ENCODE measurements at regions not wholly inside any gene's neighbourhood (a gene's known extent, or its start where the extent isn't known, plus 50 kb on each side); places are given as distances from the start of the nearest gene placed in this dataset.
"Not testable (repeated sequence)": the region's sequence is repeated elsewhere in the genome, so short reads cannot be mapped to it uniquely, and the experiment has no call there.

GRCh38 chr20:56733967-56734366 lies 104.9 kb downstream of the TFAP2C start:
- WGBS, 10 experiments: 24 to 65% (median 49%) methylated on average over 2 to 6 of the region's 6 CpGs; no CpG with 5 or more reads in 1 of the 10 experiments
- H3K4me3 ChIP-seq: no peak overlapping the region
- in situ Hi-C loops (cut with MboI; ENCODE audit: low pct_unique_long_range_greater_than_20kb in 2 of 9, low sequenced_read_pairs in 9 of 9, unreplicated experiment in 9 of 9): no loop called here
- peaks cover 0 to 6% of the 10 kb centered on the region in 2 donors for H3K4me1 ChIP-seq (replicated peaks in 1 of 2)
- ATAC-seq (replicated peaks in 6 of 8): no peak
- no peak overlapping the region for H3K27ac ChIP-seq

- no peak for ATAC-seq (replicated peaks in 6 of 8)
- WGBS, 10 experiments: 60 to 100% (median 80%) methylated on average over 1 to 4 of the region's 15 CpGs; no CpG with 5 or more reads in 1 of the 10 experiments
- in situ Hi-C loops (cut with MboI; ENCODE audit: low pct_unique_long_range_greater_than_20kb in 2 of 9, low sequenced_read_pairs in 9 of 9, unreplicated experiment in 9 of 9): no loop called here
- Histone ChIP-seq H3K4me3 (no peak overlapping the region), H3K4me1 (replicated peaks in 1 of 2) (peaks cover 0 to 6% of the 10 kb centered on the region in 2 donors), H3K27ac (no peak overlapping the region)
Measured at GRCh38 chr20:56735084-56735642, 106.1 kb downstream of the TFAP2C start.

GRCh38 chr20:56736285-56736857 lies 107.3 kb downstream of the TFAP2C start:
- no peak overlapping the region for H3K27ac ChIP-seq
- 0 to 61% (median 22%) methylated on average over 1 to 8 of the region's 10 CpGs; no CpG with 5 or more reads in 2 of the 10 experiments for WGBS, 10 experiments
- H3K4me1 ChIP-seq (replicated peaks in 1 of 2): peaks cover 0 to 6% of the 10 kb centered on the region in 2 donors
- in situ Hi-C loops (cut with MboI; ENCODE audit: low pct_unique_long_range_greater_than_20kb in 2 of 9, low sequenced_read_pairs in 9 of 9, unreplicated experiment in 9 of 9): no loop called here
- no peak overlapping the region for H3K4me3 ChIP-seq
- ATAC-seq (replicated peaks in 6 of 8): peak in 3 of 8 experiments; percentile 30 to 48 (median 33)

GRCh38 chr20:56744325-56744821 lies 115.3 kb downstream of the TFAP2C start:
- H3K4me3 ChIP-seq; H3K4me1 ChIP-seq (replicated peaks in 1 of 2); H3K27ac ChIP-seq; ATAC-seq (replicated peaks in 6 of 8); in situ Hi-C loops (cut with MboI; ENCODE audit: low pct_unique_long_range_greater_than_20kb in 2 of 9, low sequenced_read_pairs in 9 of 9, unreplicated experiment in 9 of 9): not testable (repeated sequence)
- 60 to 100% (median 82%) methylated on average over 1 to 4 of the region's 4 CpGs; no CpG with 5 or more reads in 3 of the 10 experiments for WGBS, 10 experiments

GRCh38 chr20:56748476-56749377 lies 119.6 kb downstream of the TFAP2C start:
- H3K4me3 ChIP-seq: no peak overlapping the region
- peaks cover 0 to 5% of the 10 kb centered on the region in 2 donors for H3K4me1 ChIP-seq (replicated peaks in 1 of 2)
- WGBS, 10 experiments: 56 to 92% (median 78%) methylated on average over 2 to 8 of the region's 8 CpGs; no CpG with 5 or more reads in 1 of the 10 experiments
- in situ Hi-C loops (cut with MboI; ENCODE audit: low pct_unique_long_range_greater_than_20kb in 2 of 9, low sequenced_read_pairs in 9 of 9, unreplicated experiment in 9 of 9): no loop called here
- no peak overlapping the region for H3K27ac ChIP-seq
- ATAC-seq (replicated peaks in 6 of 8): peak in 1 of 8 experiments; percentile 14

- in situ Hi-C loops (cut with MboI; ENCODE audit: low pct_unique_long_range_greater_than_20kb in 2 of 9, low sequenced_read_pairs in 9 of 9, unreplicated experiment in 9 of 9): no loop called here
- no peak for ATAC-seq (replicated peaks in 6 of 8)
- Histone ChIP-seq H3K4me3 (no peak overlapping the region), H3K4me1 (replicated peaks in 1 of 2) (peaks cover 0 to 5% of the 10 kb centered on the region in 2 donors), H3K27ac (no peak overlapping the region)
- WGBS, 10 experiments: 30 to 81% (median 66%) methylated on average over 2 to 5 of the region's 17 CpGs; no CpG with 5 or more reads in 2 of the 10 experiments
Measured at GRCh38 chr20:56750430-56750829, 121.3 kb downstream of the TFAP2C start.

GRCh38 chr20:56752274-56752673 lies 123.2 kb downstream of the TFAP2C start:
- no peak overlapping the region for H3K4me3 ChIP-seq
- in situ Hi-C loops (cut with MboI; ENCODE audit: low pct_unique_long_range_greater_than_20kb in 2 of 9, low sequenced_read_pairs in 9 of 9, unreplicated experiment in 9 of 9): no loop called here
- 20 to 56% (median 49%) methylated on average over 1 to 8 of the region's 8 CpGs; no CpG with 5 or more reads in 2 of the 10 experiments for WGBS, 10 experiments
- no peak overlapping the region for H3K27ac ChIP-seq
- ATAC-seq (replicated peaks in 6 of 8): peak in 4 of 8 experiments; percentile 19 to 87 (median 73)
- H3K4me1 ChIP-seq (replicated peaks in 1 of 2): peaks cover 0 to 5% of the 10 kb centered on the region in 2 donors

- WGBS, 10 experiments: 0 to 100% (median 61%) methylated on average over 1 to 3 of the region's 3 CpGs; no CpG with 5 or more reads in 2 of the 10 experiments
- H3K4me1 ChIP-seq (replicated peaks in 1 of 2): peaks cover 0 to 5% of the 10 kb centered on the region in 2 donors
- in situ Hi-C loops (cut with MboI; ENCODE audit: low pct_unique_long_range_greater_than_20kb in 2 of 9, low sequenced_read_pairs in 9 of 9, unreplicated experiment in 9 of 9): no loop called here
- H3K27ac ChIP-seq: no peak overlapping the region
- ATAC-seq (replicated peaks in 6 of 8): no peak
- H3K4me3 ChIP-seq: no peak overlapping the region
Measured at GRCh38 chr20:56755201-56755600, 126.1 kb downstream of the TFAP2C start.

GRCh38 chr20:56756658-56757057 lies 127.6 kb downstream of the TFAP2C start:
- ATAC-seq (replicated peaks in 6 of 8); H3K4me1 ChIP-seq (replicated peaks in 1 of 2); H3K27ac ChIP-seq; H3K4me3 ChIP-seq; in situ Hi-C loops (cut with MboI; ENCODE audit: low pct_unique_long_range_greater_than_20kb in 2 of 9, low sequenced_read_pairs in 9 of 9, unreplicated experiment in 9 of 9): not testable (repeated sequence)
- WGBS, 10 experiments: 40 to 100% (median 74%) methylated on average over 1 to 4 of the region's 5 CpGs; no CpG with 5 or more reads in 2 of the 10 experiments

GRCh38 chr20:56758706-56759105 lies 129.6 kb downstream of the TFAP2C start:
- 74 to 100% (median 91%) methylated on average over 1 to 3 of the region's 3 CpGs; no CpG with 5 or more reads in 2 of the 10 experiments for WGBS, 10 experiments
- in situ Hi-C loops (cut with MboI; ENCODE audit: low pct_unique_long_range_greater_than_20kb in 2 of 9, low sequenced_read_pairs in 9 of 9, unreplicated experiment in 9 of 9): no loop called here
- no peak for ATAC-seq (replicated peaks in 6 of 8)

GRCh38 chr20:56759741-56760278 lies 130.7 kb downstream of the TFAP2C start:
- Histone ChIP-seq H3K27ac (no peak overlapping the region), H3K4me3 (no peak overlapping the region), H3K4me1 (replicated peaks in 1 of 2) (no peaks in the 10 kb centered on the region)
- WGBS, 10 experiments: 93 to 100% (median 94%) methylated on average over 2 to 3 of the region's 8 CpGs; no CpG with 5 or more reads in 7 of the 10 experiments
- no peak for ATAC-seq (replicated peaks in 6 of 8)
- in situ Hi-C loops (cut with MboI; ENCODE audit: low pct_unique_long_range_greater_than_20kb in 2 of 9, low sequenced_read_pairs in 9 of 9, unreplicated experiment in 9 of 9): no loop called here

More at GRCh38 chr20:56758706-56759105, 129.6 kb downstream of the TFAP2C start:
- no peaks in the 10 kb centered on the region for H3K4me1 ChIP-seq (replicated peaks in 1 of 2)
- no peak overlapping the region for H3K27ac ChIP-seq
- no peak overlapping the region for H3K4me3 ChIP-seq

GRCh38 chr20:56760610-56761009 lies 131.5 kb downstream of the TFAP2C start:
- peaks cover 0 to 8% of the 10 kb centered on the region in 2 donors for H3K4me1 ChIP-seq (replicated peaks in 1 of 2)
- in situ Hi-C loops (cut with MboI; ENCODE audit: low pct_unique_long_range_greater_than_20kb in 2 of 9, low sequenced_read_pairs in 9 of 9, unreplicated experiment in 9 of 9): no loop called here
- H3K27ac ChIP-seq: no peak overlapping the region
- WGBS, 10 experiments: 35 to 100% (median 50%) methylated on average over 1 to 4 of the region's 6 CpGs; no CpG with 5 or more reads in 3 of the 10 experiments
- no peak overlapping the region for H3K4me3 ChIP-seq
- ATAC-seq (replicated peaks in 6 of 8): peak in 4 of 8 experiments; percentile 12 to 74 (median 42)
